HEK293T (cell line): ENCODE measurements at regions not wholly inside any gene's neighbourhood (a gene's known extent, or its start where the extent isn't known, plus 50 kb on each side); places are given as distances from the start of the nearest gene placed in this dataset.

ENCODE experiments used
- CTCF ChIA-PET: fragments of 350-600 bp; formaldehyde crosslinking; extraction: SDS; loops from one replicate; lab custom pipeline; 2021; ENCODE audit warnings: antibody characterized with exemption, inconsistent platforms; lab: Yijun Ruan, JAX
- POLR2A ChIA-PET: fragments of 350-600 bp; formaldehyde crosslinking; extraction: SDS; loops from one replicate; lab custom pipeline; 2020; ENCODE audit warnings: antibody characterized with exemption, inconsistent platforms; lab: Yijun Ruan, JAX
- DNase-seq: peaks from one replicate; pipeline ENCODE4 v3.0.0; 2012; ENCODE audit warnings: mixed read lengths; ENCODE audit errors: extremely low spot score
- ARNT ChIP-seq: fragments of 450-650 bp; IDR thresholded peaks from 2 replicates; pipeline ENCODE4 v1.6.1; 2017; ENCODE audit warnings: mild to moderate bottlenecking
- BHLHE40 ChIP-seq: fragments of 450-650 bp; IDR thresholded peaks from 2 replicates; pipeline ENCODE4 v1.6.1; 2016; ENCODE audit warnings: mild to moderate bottlenecking, moderate library complexity, borderline replicate concordance
- CTBP1 ChIP-seq: fragments of 450-650 bp; IDR thresholded peaks from 2 replicates; pipeline ENCODE4 v1.6.1; 2016; ENCODE audit warnings: borderline replicate concordance
- ELF4 ChIP-seq: fragments of 450-650 bp; IDR thresholded peaks from 2 replicates; pipeline ENCODE4 v1.6.1; 2017; ENCODE audit warnings: antibody characterized with exemption
- FOXA1 ChIP-seq: fragments of 450-650 bp; IDR thresholded peaks from 2 replicates; pipeline ENCODE4 v1.6.1; 2016; ENCODE audit warnings: mild to moderate bottlenecking
- FOXK2 ChIP-seq: fragments of 450-650 bp; IDR thresholded peaks from 2 replicates; pipeline ENCODE4 v1.6.1; 2016; ENCODE audit warnings: mild to moderate bottlenecking
- FOXM1 ChIP-seq: fragments of 450-650 bp; IDR thresholded peaks from 2 replicates; pipeline ENCODE4 v1.6.1; 2017; ENCODE audit warnings: mild to moderate bottlenecking, borderline replicate concordance
- HDGF ChIP-seq: fragments of 450-650 bp; IDR thresholded peaks from 2 replicates; pipeline ENCODE4 v1.6.1; 2017; ENCODE audit warnings: antibody characterized with exemption, borderline replicate concordance
- L3MBTL2 ChIP-seq: fragments of 450-650 bp; conservative IDR thresholded peaks from 2 replicates; pipeline ENCODE4 v1.6.1; 2016; ENCODE audit warnings: mild to moderate bottlenecking
- LEF1 ChIP-seq: fragments of 450-650 bp; IDR thresholded peaks from 2 replicates; pipeline ENCODE4 v1.6.1; 2017; ENCODE audit warnings: mild to moderate bottlenecking, borderline replicate concordance
- NFRKB ChIP-seq: fragments of 450-650 bp; IDR thresholded peaks from 2 replicates; pipeline ENCODE4 v1.6.1; 2016; ENCODE audit warnings: mild to moderate bottlenecking, moderate library complexity
- SP1 ChIP-seq: fragments of 450-650 bp; IDR thresholded peaks from 2 replicates; pipeline ENCODE4 v1.6.1; 2017
- SUZ12 ChIP-seq: fragments of 450-650 bp; IDR thresholded peaks from 2 replicates; pipeline ENCODE4 v1.6.1; 2016; ENCODE audit warnings: mild to moderate bottlenecking
- TARDBP ChIP-seq: fragments of 450-650 bp; IDR thresholded peaks from 2 replicates; pipeline ENCODE4 v1.6.1; 2016
- ZNF384 ChIP-seq: fragments of 450-650 bp; IDR thresholded peaks from 2 replicates; pipeline ENCODE4 v1.6.1; 2016
- TF ChIP-seq, protein P1 (sequence below): fragments of 450-650 bp; IDR thresholded peaks from 2 replicates; pipeline ENCODE4 v1.6.1; 2016

- POLR2A ChIA-PET = no interaction called here
- CTCF ChIA-PET = no interaction called here
- TF ChIP-seq LEF1 = no peak
- no peak for TF ChIP-seq ELF4
- TF ChIP-seq, protein P1, sequence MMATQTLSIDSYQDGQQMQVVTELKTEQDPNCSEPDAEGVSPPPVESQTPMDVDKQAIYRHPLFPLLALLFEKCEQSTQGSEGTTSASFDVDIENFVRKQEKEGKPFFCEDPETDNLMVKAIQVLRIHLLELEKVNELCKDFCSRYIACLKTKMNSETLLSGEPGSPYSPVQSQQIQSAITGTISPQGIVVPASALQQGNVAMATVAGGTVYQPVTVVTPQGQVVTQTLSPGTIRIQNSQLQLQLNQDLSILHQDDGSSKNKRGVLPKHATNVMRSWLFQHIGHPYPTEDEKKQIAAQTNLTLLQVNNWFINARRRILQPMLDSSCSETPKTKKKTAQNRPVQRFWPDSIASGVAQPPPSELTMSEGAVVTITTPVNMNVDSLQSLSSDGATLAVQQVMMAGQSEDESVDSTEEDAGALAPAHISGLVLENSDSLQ = no peak
- no peak for TF ChIP-seq CTBP1
- no peak for TF ChIP-seq SUZ12
- TF ChIP-seq FOXA1 = no peak
- no peak for TF ChIP-seq L3MBTL2
- no peak for TF ChIP-seq BHLHE40
- TF ChIP-seq HDGF = no peak
- TF ChIP-seq NFRKB = no peak
- TF ChIP-seq FOXM1 = no peak
- no peak for TF ChIP-seq FOXK2
- no peak for DNase-seq
These were observed 239.4 kb upstream of the PIK3R1 start for GRCh38 chr5:67976181-67976580.

DNA sequence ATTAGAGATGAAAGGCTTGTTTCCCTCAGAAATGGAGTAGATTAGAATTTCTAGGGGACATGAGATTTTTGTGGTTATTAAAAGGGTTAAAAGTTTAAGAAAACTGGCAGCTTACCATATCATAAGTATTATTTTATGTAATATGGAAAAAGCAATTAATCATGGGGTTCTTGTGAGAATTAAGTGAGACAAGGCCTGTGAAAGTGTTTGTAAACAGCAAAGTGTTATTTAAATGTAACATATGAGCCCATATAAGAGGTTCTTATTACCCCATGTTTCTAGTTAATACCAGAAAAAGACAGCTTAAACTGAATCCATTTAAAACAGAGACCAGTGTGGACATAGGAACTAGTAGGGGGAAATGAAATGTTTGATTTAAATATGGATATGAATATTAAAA, 241.1 kb upstream of the PIK3R1 start:
- TF ChIP-seq LEF1 (no peak), FOXA1 (no peak), BHLHE40 (no peak), SP1 (no peak), NFRKB (no peak), L3MBTL2 (no peak), ARNT (no peak), ELF4 (no peak), CTBP1 (no peak), FOXK2 (no peak), ZNF384 (no peak), FOXM1 (no peak), HDGF (no peak)
- TF ChIP-seq, protein P1 = no peak
- ChIA-PET CTCF (no interaction called here), POLR2A (no interaction called here)
- no peak for DNase-seq

- no peak for TF ChIP-seq CTBP1
- TF ChIP-seq ARNT = no peak
- TF ChIP-seq BHLHE40 = no peak
- no peak for TF ChIP-seq FOXK2
- no peak for TF ChIP-seq ZNF384
- no peak for TF ChIP-seq FOXM1
- TF ChIP-seq HDGF = no peak
- no peak for TF ChIP-seq L3MBTL2
- TF ChIP-seq SUZ12 = no peak
- TF ChIP-seq, protein P1 = no peak
- TF ChIP-seq FOXA1 = no peak
- no peak for TF ChIP-seq SP1
- no peak for TF ChIP-seq NFRKB
- no peak for TF ChIP-seq LEF1
- TF ChIP-seq ELF4 = no peak
- DNase-seq = no peak
- CTCF ChIA-PET = no interaction called here
- POLR2A ChIA-PET = no interaction called here
These were observed 241.5 kb upstream of the PIK3R1 start for GRCh38 chr5:67974054-67974453.

DNA sequence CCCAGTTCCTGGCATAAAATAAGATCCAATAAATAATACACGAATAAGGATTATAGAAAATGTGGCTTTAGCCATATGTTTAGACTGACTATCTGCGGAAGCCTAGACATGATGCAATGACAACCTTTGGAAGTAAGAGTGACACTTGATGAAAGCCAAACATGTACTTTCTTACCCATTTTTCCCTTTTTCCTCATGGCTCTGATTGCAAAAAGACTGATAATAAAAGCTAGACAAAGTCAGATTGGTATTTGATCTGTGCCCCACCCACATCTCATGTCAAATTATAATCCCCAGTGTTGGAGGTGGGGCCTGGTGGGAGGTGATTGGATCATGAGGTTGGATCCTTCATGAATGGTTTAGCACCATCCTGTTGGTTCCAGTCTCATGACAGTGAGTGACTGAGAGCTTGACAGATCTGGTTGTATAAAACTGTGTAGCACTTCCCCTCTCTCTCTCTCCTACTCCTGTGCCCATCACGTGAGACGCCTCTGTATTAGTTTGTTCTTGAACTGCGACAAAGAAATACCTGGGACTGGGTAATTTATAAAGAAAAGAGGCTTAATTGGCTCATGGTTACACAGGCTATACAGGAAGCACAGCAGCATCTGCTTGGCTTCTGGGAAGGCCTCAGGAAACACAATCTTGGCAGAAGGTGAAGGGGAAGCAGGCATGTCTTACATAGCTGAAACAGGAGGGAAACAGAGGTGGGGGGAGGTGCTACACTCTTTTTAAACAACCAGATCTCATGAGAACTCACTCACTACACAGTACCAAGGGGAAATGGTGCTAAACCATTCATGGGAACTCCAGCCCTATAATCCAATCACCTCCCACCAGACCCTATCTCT, 243.4 kb upstream of the PIK3R1 start:
- ChIA-PET POLR2A (no interaction called here), CTCF (no interaction called here)
- no peak for DNase-seq
- TF ChIP-seq FOXK2 (no peak), ZNF384 (no peak), NFRKB (no peak), TARDBP (no peak), ELF4 (no peak), BHLHE40 (no peak), SUZ12 (no peak)

- CTCF ChIA-PET = no interaction called here
- TF ChIP-seq HDGF = no peak
- no peak for TF ChIP-seq LEF1
- no peak for TF ChIP-seq SP1
- TF ChIP-seq FOXA1 = no peak
- TF ChIP-seq FOXK2 = no peak
- no peak for TF ChIP-seq TARDBP
- no peak for TF ChIP-seq SUZ12
- TF ChIP-seq ZNF384 = no peak
- TF ChIP-seq NFRKB = no peak
- no peak for TF ChIP-seq CTBP1
- POLR2A ChIA-PET = no interaction called here
- DNase-seq = no peak
These were observed 244.2 kb upstream of the PIK3R1 start for GRCh38 chr5:67971223-67971830.

DNA sequence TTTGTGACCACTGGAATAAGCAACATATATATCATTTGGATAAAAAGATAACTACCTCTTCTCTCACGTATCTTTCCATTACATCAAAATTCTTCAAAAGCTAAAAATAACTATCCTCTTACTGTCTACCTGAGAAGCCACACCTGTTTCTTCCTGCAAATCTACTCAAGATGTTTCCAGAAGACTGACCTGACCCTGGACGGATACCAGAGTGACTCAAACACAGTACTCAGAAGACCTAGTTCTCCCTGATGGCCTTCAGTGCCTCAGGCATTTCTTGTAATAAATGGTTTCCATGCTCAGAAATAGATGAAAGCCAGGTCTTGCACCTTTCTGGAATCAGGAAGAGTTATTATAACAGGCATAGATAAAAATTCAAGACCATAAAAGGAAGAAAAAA, 245.9 kb upstream of the PIK3R1 start:
- ChIA-PET POLR2A (no interaction called here), CTCF (no interaction called here)
- no peak for DNase-seq
- TF ChIP-seq HDGF (no peak), NFRKB (no peak), FOXA1 (no peak), SP1 (no peak), ARNT (no peak), TARDBP (no peak), FOXM1 (no peak), FOXK2 (no peak), L3MBTL2 (no peak), LEF1 (no peak), BHLHE40 (no peak), SUZ12 (no peak), ELF4 (no peak), CTBP1 (no peak), ZNF384 (no peak)
- TF ChIP-seq, protein P1 = no peak
